HCT116 (cell line): ENCODE measurements at regions not wholly inside any gene's neighbourhood (a gene's known extent, or its start where the extent isn't known, plus 50 kb on each side); places are given as distances from the start of the nearest gene placed in this dataset.

Experiments used
- EGR1 ChIP-seq: IDR thresholded peaks from 2 replicates; pipeline ENCODE4 v1.6.1; 2012; ENCODE audit warnings: low read depth
- POLR2AphosphoS5 ChIP-seq: IDR thresholded peaks from 2 replicates; pipeline ENCODE4 v1.6.1; 2011; ENCODE audit warnings: mild to moderate bottlenecking, low read depth, low read length, moderate library complexity
- RAD21 ChIP-seq: IDR thresholded peaks from 2 replicates; pipeline ENCODE4 v1.6.1; 2012; ENCODE audit warnings: low read depth, mild to moderate bottlenecking
- TCF7L2 ChIP-seq: IDR thresholded peaks from 2 replicates; pipeline ENCODE4 v1.7.0; 2011; ENCODE audit warnings: borderline replicate concordance, inconsistent platforms; ENCODE audit not compliant: insufficient read depth, insufficient read length; ENCODE audit errors: extremely low read depth
- TF ChIP-seq, protein P1 (sequence below): IDR thresholded peaks from 2 replicates; pipeline ENCODE4 v1.6.1; 2012; ENCODE audit warnings: low read depth
- TF ChIP-seq, protein P2 (sequence below), 3 experiments: fragments of 200-600 bp in 1 of 3; sonication (generic) in 1 of 3; IDR thresholded peaks in 2 of 3; conservative IDR thresholded peaks in 1 of 3; 2 replicates each; pipeline ENCODE4 v1.5.1; 2012 to 2017; ENCODE audit warnings: low read depth in 2 of 3, low read length in 2 of 3, antibody characterized with exemption in 1 of 3, borderline replicate concordance in 1 of 3, control low read depth in 1 of 3, mild to moderate bottlenecking in 1 of 3, mixed read lengths in 1 of 3, mixed run types in 1 of 3, moderate library complexity in 1 of 3; ENCODE audit not compliant: insufficient read depth in 1 of 3

DNA sequence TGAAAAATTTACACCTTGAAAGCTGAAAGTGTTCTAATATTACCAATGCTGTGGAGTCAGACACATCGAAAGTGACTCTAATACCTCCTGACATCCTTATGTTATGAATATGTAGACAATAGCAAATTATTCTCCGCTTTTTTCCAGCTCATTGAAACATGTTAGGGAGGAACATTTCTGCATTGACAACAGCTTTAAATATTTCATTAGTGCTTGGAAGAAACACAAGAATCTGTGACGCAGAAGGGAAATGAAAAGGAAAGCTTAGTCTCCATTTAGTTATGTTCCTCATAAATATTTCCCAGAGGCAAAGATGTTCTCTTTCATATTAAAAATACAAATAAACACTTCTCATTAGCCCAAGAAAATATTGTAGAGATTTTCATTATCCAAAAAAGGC lies 55.8 kb upstream of the CD99 start:
- TF ChIP-seq, protein P1, sequence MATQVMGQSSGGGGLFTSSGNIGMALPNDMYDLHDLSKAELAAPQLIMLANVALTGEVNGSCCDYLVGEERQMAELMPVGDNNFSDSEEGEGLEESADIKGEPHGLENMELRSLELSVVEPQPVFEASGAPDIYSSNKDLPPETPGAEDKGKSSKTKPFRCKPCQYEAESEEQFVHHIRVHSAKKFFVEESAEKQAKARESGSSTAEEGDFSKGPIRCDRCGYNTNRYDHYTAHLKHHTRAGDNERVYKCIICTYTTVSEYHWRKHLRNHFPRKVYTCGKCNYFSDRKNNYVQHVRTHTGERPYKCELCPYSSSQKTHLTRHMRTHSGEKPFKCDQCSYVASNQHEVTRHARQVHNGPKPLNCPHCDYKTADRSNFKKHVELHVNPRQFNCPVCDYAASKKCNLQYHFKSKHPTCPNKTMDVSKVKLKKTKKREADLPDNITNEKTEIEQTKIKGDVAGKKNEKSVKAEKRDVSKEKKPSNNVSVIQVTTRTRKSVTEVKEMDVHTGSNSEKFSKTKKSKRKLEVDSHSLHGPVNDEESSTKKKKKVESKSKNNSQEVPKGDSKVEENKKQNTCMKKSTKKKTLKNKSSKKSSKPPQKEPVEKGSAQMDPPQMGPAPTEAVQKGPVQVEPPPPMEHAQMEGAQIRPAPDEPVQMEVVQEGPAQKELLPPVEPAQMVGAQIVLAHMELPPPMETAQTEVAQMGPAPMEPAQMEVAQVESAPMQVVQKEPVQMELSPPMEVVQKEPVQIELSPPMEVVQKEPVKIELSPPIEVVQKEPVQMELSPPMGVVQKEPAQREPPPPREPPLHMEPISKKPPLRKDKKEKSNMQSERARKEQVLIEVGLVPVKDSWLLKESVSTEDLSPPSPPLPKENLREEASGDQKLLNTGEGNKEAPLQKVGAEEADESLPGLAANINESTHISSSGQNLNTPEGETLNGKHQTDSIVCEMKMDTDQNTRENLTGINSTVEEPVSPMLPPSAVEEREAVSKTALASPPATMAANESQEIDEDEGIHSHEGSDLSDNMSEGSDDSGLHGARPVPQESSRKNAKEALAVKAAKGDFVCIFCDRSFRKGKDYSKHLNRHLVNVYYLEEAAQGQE, result no peak
- TF ChIP-seq, protein P2, sequence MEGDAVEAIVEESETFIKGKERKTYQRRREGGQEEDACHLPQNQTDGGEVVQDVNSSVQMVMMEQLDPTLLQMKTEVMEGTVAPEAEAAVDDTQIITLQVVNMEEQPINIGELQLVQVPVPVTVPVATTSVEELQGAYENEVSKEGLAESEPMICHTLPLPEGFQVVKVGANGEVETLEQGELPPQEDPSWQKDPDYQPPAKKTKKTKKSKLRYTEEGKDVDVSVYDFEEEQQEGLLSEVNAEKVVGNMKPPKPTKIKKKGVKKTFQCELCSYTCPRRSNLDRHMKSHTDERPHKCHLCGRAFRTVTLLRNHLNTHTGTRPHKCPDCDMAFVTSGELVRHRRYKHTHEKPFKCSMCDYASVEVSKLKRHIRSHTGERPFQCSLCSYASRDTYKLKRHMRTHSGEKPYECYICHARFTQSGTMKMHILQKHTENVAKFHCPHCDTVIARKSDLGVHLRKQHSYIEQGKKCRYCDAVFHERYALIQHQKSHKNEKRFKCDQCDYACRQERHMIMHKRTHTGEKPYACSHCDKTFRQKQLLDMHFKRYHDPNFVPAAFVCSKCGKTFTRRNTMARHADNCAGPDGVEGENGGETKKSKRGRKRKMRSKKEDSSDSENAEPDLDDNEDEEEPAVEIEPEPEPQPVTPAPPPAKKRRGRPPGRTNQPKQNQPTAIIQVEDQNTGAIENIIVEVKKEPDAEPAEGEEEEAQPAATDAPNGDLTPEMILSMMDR (IDR thresholded peaks at IDR 0.05 in 2 of 3, conservative IDR thresholded peaks at IDR 0.05 in 1 of 3; ENCODE audit: borderline replicate concordance in 1 of 3, insufficient read depth in 1 of 3, low read depth in 2 of 3, low read length in 2 of 3), result no peak
- TF ChIP-seq RAD21 (no peak), EGR1 (no peak), TCF7L2 (no peak), POLR2AphosphoS5 (no peak)
